ENCODE measurements at regions not wholly inside any gene's neighbourhood (a gene's known extent, or its start where the extent isn't known, plus 50 kb on each side); places are given as distances from the start of the nearest gene placed in this dataset.

GRCh38 chr1:73180397-73181189, 898.3 kb upstream of the NEGR1 start:
- no peak for DNase-seq

- DNase-seq: no peak
Measured at GRCh38 chr1:73176902-73177301, 894.6 kb upstream of the NEGR1 start.

GRCh38 chr1:73167009-73167657, 884.8 kb upstream of the NEGR1 start:
- no peak for DNase-seq

DNA sequence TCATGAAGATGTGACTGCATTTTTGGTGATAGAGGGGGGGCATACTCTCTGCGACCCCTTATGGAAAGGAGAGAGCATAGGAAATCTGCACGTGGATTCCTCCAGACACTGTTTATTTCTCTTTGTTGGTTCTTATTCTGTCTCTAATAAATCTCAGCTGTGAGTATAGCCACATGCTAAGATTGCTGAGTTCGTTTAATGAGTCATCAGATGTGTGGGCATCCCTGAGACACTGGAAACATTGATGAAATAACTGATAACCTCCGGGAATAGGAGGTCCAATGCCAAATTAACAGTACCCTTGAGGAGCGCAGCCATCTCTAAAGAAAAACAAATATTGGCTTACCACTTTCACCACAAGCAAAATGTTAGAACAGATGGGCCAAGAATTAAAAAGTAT, 880.2 kb upstream of the NEGR1 start:
- no peak for DNase-seq

DNA sequence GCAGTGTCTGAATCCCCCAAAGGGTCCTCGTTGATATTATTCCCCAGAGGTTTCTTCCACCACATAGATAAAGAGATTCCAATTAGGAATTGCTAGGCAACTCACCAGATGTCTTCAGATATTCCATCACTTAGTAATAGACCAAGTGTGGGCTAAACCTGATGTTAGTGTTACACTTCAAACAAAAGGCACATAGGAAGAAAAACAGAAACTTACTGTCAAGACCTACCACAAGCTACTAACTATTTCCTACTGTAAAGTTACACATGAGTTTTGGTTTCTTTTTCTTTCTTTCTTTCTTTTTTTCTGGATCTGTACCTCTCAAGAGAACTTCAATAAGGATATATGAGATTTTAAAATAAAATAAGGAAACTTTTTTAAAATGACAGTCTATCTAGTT, 879.1 kb upstream of the NEGR1 start:
- no peak for DNase-seq

- no peak for DNase-seq
Measured at GRCh38 chr1:73160759-73161158, 878.4 kb upstream of the NEGR1 start.

DNA sequence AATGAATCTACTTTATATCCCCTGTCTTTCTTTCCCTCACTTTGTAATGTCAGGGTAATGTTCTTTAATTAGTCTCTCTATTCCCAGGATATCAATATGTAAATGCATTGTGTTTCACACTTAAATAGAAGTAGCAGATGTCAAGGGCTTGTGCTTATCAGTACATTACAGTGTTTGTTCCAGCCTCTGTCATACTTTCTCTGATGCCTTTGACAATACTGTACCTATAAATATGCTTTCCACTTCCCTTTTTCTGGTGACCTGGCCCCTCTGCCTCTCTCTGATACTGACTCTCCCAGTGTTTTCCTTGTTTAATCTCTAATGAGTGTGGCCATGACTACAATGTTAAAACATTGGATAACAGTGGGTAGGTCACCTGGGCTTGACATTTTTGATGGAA, 862.0 kb upstream of the NEGR1 start:
- no peak for DNase-seq

- no peak for DNase-seq
Measured at GRCh38 chr1:73136975-73137374, 854.6 kb upstream of the NEGR1 start.

DNA sequence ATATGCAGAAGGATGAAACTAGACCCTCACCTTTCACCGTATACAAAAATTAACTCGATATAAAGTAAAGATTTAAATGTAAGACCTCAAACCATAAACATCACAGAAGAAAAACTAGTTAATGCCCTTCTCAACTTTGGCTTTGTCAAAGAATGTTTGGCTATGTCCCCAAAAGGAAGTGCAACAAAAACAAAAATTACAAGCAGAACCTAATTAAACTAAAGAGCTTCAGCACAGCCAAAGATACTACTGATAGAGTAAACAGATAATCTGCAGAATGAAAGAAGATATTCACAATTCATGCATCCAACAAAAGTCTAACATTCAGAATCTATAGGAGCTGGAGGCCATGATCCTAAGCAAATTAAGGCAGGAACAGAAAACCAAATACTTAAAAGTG, 824.6 kb upstream of the NEGR1 start:
- DNase-seq: no peak

- DNase-seq: no peak
Measured at GRCh38 chr1:73105755-73106154, 823.4 kb upstream of the NEGR1 start.

DNA sequence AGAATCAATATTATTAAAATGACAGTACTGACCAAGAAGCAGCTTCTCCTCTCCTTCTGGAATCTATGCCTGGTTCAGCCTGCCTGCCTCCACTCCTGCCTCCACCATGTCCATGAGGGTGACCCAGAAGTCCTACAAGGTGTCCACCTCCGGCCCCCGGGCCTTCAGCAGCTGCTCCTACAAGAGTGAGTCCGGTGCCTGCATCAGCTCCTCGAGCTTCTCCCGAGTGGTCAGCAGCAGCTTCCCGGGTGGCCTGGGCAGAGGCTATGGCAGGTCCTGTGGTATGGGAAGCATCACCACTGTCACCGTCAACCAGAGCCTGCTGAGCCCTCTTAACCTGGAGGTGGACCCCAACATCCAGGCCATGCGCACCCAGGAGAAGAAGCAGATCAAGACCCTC, 822.4 kb upstream of the NEGR1 start:
- no peak for DNase-seq

- no peak for DNase-seq
Measured at GRCh38 chr1:73100216-73100615, 817.9 kb upstream of the NEGR1 start.

GRCh38 chr1:73097917-73098316, 815.6 kb upstream of the NEGR1 start:
- no peak for DNase-seq

DNA sequence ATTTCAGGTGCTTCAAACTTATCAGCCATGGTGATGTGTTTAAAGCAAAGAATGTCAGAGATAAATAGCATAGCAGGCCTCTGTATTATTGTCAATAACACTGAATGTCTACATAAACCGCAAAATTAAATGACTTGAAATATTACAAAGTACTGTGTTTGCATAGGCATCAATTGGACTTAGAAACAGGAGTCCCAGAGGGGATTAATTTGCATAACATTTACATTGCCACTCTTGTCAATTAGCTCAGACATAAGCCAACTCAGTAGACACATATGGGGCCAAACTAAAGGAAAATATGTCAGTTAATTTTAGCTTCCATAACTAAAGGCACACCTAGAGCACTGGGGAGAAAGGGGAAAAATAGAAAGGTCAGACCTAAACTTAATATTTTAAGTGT, 814.5 kb upstream of the NEGR1 start:
- DNase-seq: no peak

- DNase-seq: no peak
Measured at GRCh38 chr1:73092383-73092782, 810.0 kb upstream of the NEGR1 start.

GRCh38 chr1:73066866-73067265, 784.5 kb upstream of the NEGR1 start:
- no peak for DNase-seq

- no peak for DNase-seq
Measured at GRCh38 chr1:73065339-73066041, 783.2 kb upstream of the NEGR1 start.

- DNase-seq: no peak
Measured at GRCh38 chr1:73056826-73057225, 774.5 kb upstream of the NEGR1 start.

DNA sequence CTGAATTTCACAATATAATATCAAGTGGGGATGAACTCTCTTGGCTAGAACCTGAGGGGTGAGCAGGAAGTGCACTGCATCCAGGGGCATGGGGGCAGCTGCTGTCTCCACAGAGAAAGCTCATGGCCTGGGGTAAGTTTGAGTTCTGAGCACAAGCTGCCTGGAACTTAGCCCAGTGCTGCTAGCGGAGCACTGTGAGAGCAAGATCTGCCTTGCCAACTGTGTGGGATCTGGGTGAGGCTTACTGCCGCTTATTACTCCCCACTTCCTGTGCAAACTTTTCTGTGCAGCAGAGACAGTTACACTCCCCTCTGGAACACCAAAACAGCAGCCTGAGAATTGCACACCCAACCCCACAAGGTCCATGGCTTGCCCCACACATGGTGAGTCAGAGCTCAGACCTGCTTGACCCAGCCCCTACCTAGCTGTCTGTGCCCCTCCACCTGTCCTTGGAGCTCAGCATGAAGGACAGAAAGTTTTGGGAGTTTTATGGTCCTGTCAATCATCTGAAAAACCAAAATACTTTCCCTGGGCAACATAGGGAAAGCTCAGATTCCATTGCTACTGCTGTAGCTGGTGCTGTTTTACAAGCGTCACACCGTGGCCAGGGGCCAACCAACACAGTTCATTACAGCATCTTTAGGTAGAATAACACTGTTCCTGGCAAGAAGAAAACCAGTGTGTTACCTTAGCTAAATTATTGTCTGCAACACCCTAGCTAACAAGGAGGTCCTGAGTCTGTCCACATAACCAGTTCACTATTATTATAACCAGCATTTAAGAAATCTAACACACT, 762.1 kb upstream of the NEGR1 start:
- DNase-seq: no peak

DNA sequence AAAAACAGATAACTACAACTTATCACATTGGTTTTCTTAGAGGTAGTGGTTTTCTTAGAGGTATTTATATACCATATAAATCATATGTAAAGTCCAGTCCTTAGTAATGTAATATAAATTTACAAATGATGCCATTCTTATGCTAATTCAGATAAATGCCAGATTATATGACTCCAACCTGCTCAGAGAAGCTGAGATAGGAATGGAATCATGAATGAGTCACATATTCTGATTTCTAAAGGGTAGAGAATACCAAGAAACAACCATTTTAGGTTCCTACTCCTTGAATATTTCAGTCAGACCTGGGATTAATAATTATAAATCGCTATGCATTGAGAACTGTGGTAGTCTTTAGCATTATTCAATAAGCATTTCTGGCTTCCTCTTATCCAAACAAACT, 760.1 kb upstream of the NEGR1 start:
- DNase-seq: no peak

GRCh38 chr1:73040811-73041210, 758.5 kb upstream of the NEGR1 start:
- DNase-seq: no peak

GRCh38 chr1:73034271-73034670, 751.9 kb upstream of the NEGR1 start:
- DNase-seq: no peak

DNA sequence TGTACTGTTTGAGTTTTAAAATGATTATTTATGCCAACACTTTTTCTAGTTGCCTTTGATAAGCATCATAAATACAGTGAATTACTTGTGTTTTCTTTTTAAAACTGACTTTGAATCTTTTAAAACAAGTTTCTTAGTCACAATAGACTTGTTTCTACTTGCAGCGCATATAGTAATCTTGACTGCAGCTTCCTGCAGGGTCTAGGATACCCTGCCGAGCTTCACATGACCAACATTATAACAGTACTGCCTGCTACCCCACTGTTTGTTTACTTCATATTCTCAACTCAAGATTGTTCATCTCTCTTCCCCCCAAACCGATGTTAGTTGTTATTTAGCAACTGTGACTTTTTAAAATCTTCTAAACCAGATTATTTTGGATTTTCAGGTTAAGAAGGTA, 751.3 kb upstream of the NEGR1 start:
- DNase-seq: no peak

All from KG1 (cell line).